Activated CD4-positive, alpha-beta T cell treated with anti-CD3 and anti-CD28 coated beads, Interleukin-2, amount 50 U/mL, for 48 hours (primary cell): ENCODE measurements at regions not wholly inside any gene's neighbourhood (a gene's known extent, or its start where the extent isn't known, plus 50 kb on each side); places are given as distances from the start of the nearest gene placed in this dataset.

Experiments used
- DNase-seq, 2 experiments: peaks; one replicate each; pipeline ENCODE4 v3.0.0-alpha.2; 2020

DNA sequence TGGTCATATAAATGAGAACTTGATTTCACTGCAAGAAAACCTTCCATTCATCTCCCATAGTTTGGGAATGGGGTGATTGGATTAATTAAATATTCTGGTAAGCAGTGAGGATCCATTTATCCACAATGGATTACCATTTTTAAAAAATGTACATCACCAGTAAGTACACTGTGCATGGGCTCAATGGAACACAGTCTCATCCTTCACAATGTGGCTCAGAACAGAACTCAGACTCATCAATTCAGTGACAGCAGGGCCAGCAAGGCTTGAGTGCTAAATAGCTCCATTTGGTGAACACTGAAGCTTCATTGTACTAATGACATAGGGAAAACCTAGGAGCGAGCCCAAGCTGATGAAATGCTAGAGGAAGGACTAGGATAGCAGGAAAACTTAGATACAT, 223.8 kb downstream of the CMPK2 start:
- DNase-seq, result no peak

- DNase-seq, result no peak
Measured at GRCh38 chr2:6644261-6644660, 221.4 kb downstream of the CMPK2 start.

GRCh38 chr2:6645004-6645403, 220.7 kb downstream of the CMPK2 start:
- DNase-seq, result no peak

DNA sequence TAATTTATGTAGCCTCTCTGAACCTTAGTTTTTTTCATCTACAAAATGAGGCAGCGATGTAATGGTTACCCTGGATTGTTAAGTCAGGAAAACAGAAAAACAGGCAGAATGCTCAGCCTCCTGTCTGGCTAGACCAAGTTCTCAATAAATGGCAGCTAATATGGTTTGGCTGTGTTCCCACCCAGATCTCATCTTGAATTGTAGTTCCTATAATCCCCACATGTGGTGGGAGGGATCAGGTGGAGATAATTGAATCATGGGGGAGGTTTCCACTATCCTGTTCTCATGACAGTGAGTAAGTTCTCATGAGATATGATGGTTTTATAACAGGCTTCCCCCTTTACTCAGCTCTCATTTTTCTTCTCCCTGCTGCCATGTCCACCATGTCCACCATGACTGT, 220.0 kb downstream of the CMPK2 start:
- DNase-seq, result no peak

GRCh38 chr2:6647046-6647445, 218.7 kb downstream of the CMPK2 start:
- no peak for DNase-seq

DNA sequence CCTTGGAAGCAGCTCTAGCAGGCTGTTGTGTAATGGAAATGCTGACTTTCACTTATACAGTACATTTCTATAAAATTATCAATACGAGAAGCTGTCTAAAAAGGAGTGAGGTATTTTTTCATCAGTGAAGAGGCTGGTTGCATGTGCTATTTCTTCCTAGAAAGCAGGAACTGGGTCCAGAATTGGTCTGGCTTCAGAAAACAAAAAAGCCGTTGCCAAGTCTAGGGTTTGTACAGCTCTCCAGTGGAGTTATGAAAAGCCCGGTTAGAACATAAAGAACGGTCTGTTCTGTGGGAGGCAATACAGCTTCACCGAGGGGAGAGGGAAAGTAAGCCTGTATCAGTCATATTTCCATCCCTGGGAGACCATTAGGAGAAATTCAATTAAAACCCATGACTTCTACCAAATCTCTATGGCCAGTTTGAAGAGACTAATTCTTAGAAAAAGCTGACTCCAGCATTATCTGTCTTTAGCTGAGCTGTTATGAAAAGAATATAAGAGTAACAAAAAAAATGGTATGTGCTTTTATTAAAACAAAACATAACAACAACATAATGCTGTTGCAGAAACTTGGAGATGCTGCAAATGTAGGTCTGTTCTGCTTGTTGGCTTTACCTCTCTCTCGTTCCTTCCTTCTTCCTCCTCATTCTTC, 217.0 kb downstream of the CMPK2 start:
- no peak for DNase-seq

GRCh38 chr2:6650311-6650710, 215.4 kb downstream of the CMPK2 start:
- DNase-seq, result no peak

GRCh38 chr2:6652251-6652650, 213.5 kb downstream of the CMPK2 start:
- no peak for DNase-seq

DNA sequence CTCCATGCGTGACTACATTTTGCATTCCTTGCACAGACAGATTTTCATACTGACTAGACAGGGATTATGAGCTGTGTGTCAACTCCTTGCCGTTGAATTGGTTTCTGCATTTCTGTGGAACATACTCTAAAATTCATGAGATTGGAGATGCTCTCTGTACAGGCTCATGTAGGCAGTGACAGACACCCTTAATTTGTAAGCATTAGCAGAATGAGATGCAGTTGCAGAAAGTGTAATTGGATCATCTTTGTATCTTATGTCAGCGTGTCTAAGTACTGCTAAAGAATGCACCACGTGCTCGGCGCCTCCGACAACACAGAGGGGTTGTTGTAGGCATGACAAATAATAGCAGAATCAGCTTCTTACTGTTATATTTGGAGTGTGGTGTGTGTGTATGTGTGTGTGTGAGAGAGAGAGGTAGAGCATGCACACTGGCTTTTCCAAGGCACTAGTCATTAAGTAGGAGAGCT, 212.4 kb downstream of the CMPK2 start:
- DNase-seq, result no peak

- no peak for DNase-seq
Measured at GRCh38 chr2:6654279-6654678, 211.4 kb downstream of the CMPK2 start.

GRCh38 chr2:6656633-6657032, 209.1 kb downstream of the CMPK2 start:
- DNase-seq, result no peak

DNA sequence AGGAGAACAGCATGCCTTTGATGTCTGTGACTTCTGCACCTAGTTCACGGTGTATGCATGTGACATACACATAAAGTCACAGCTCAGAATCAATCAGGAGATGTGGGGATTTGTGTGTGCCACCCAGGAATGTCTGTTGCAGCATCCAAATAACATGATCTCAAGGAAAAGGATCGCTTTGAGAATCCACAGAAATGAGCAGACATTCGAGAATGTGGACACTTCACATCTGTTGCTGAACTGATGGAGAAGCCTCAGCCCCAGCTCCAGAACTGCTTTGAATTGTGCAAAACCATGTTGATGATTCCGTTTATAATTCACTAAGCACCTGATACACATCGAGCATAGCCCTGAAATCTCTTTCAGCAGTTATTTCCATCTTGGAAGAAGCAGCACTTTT, 208.6 kb downstream of the CMPK2 start:
- DNase-seq, result no peak

DNA sequence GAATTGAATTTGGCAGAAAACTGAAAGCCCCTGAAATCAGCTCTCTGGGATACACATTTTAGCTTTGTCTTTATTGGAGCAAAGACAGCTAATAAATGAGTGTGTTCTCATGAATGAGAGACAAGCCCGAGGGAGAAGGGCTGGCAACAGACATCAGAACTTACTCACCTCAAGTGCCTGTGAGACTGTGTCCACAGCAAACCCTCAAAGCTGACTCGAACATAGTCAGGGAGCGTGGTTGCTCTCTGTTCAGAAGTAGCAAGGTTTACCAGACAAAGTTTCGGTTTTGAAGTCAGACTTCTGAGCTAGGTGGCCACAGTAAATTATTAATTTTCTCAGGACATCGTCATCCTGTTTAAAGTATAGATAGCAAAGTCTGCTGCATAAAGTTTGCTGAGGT, 207.9 kb downstream of the CMPK2 start:
- DNase-seq, result no peak

DNA sequence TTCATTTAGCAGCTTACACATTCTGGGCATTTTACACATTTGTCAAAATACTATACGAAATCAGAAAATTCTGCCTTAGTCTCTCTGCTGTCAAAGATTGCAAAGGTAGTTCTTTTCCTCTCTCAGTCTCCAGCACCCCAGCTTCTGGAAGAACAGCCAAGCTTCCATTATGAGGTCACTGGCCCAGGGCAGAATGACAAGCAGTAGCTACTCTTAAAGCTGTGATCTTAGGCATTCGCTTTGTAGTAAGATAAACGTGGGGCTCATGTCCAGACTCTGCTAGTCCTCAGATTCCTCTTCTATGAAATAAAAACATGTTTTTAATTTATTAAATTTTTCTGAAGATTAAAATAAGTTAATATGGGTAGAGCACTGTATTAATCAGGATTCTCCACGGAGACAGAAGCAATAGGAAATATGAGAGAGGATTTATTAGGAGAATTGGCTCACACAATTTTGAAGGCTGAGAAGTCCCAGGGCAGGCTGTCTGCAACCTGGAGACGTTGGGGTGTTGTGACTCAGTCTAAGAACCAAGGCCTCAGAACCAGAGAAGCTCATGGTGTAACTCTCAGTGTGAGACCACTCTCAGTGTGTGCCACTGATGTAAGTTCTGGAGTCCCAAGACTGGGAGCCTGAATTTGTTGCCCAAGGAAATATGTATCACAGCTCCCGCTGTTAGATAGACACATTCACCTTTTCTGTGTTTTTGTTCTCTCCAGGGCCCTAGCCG, 201.2 kb downstream of the CMPK2 start:
- DNase-seq, result no peak

DNA sequence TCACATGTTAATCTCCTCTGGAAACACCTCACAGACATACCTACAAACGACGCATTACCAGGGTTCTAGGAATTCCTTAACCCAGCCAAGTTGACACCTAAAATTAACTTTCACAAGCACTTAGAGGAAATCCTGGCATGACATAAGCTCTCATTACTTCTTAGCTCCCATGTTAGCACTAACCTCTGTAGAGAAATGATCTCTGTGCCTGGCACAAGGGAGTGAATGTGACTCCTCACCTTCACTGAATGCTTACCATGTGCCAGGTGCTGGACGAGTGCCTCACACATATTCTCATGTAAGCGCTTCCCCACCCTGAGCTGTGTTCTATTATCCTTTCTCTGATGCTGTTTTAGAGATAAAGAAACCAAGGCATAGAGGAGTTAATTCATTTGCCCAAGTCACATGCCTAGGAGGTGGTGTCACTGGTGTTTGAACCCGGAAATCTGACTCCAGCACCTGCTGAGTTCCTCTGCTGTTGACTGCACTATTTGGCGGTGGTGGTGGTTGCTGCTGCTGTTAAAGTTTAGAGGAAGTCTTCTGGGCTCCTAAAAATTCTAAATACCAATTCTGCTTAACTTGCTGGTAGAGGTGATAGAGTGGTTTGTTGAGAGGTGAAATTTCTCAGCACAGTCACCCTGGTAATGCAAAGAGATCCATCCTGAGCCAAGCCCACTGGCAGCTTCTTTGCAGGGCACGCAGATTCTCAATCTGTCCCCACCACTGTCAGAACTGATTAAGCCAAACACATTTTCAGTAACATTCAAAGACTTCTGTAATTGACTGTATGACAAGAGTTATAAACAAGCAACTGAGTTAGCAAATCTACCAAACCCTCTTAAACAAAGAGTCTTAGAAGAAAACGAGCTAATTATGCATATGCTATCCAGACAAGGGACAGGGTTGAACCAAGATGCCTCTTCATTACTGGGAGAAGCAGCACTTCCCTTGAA, 200.3 kb downstream of the CMPK2 start:
- DNase-seq, result no peak

DNA sequence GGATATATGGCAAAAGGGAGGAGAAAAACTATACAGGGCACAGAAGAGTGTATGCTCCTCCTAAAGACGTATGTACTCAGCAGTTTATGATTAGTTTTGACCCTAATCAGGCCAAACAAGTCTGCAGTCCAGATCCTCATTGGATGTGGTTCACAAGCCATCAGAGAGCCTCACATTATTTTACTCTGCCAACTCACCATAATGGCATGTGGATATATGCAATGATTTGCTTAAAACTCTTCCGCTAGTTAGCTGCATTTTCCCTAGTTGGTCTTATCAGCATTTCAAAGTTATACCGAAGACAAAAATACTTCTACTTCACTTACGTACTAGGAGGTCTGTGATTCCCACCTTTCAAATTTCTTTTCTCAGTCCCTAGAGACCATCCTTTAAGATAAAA, 198.4 kb downstream of the CMPK2 start:
- no peak for DNase-seq

DNA sequence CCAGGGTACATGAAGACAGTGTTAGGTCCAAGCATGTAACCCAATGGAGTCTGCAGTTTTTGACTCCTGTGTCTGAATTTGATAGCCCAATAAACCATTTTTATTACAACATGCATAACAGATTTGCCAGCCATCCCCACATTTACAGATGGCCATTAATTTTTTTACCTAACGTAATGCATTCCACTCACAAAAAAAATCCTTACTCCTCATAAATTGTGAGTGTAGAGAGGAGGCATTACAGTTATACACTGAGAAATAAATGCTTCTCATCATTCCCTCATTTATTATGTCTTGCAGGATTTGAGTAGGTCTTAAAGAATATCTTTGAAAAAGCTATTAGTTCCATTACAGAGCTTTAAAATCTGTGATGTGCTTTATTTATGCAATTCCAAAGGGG, 193.8 kb downstream of the CMPK2 start:
- no peak for DNase-seq

DNA sequence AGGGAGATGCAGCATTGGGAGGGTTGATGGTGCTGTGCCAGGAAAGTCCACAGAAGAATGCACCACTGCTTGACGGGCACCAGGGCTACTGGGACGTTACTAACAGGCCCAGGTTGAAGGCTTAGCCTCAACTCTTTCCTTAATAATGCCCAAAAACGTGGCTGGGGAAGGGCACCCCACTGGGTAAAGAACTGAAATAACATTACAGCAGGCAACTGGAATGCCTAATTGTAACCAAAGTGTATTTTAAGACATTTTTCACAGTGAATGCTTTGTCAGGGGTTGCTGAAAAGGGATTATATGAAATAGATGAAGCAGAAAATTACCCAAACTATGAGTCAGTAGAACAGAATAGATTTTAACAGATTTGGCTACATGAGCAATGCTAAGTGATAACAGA, 191.3 kb downstream of the CMPK2 start:
- DNase-seq, result no peak

- no peak for DNase-seq
Measured at GRCh38 chr2:6675791-6676190, 189.9 kb downstream of the CMPK2 start.

DNA sequence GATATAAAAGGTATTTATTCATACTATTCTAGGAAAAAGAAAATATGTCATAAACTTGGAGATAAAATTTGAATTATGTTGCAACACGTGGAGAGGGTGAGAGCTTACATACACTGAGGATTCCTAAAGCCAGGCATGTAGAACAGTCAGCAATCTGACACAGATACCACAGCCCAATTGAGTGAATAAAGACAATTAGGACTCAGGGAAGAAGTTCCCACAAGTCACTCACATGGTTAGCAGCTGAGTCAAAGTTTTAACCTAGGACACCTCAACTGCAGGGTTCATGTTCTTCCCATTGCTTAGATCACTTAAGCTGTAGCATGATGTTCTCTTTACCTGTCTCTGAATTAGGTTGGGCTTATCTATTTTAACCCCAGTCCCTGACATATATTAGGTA, 189.5 kb downstream of the CMPK2 start:
- DNase-seq, result no peak

- no peak for DNase-seq
Measured at GRCh38 chr2:6676776-6677175, 188.9 kb downstream of the CMPK2 start.

DNA sequence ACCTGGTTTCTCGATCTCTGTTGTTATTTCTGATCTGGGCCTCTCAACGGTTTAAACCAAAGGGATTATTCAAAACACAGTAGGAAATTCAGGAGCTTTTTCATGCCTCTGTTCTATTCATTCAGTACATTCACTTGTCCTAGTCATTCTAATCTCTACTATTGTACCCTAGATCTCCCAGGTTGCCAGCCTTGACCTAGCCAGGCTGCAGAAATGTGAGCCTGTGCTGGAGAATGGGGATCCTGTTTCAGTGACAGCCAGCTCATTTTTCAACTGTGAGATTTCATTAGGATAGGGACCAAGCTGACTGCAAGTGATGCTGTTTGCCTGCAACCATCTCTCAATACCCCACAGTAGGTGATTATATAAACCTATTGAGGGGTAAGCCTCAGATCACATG, 186.2 kb downstream of the CMPK2 start:
- no peak for DNase-seq

GRCh38 chr2:6683516-6683915, 182.2 kb downstream of the CMPK2 start:
- DNase-seq, result no peak

DNA sequence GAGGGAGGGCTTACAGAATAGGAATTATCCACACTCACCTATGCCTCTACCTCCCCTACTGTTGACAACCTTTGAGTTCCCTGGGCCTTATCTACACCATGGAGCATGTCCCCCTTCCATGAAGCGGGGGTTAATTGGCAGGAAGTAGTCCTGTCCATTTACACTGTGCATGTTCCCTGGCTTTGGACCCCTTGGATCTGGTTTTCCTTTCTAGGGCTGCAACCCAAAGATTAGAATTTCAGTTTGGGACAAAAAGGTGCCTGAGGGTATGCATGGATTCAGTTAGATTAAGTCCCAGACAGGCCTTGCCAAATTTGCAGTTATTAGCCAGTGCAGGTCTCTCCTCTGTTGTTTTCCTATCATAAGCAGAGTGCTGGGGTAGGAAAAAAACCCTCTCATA, 180.3 kb downstream of the CMPK2 start:
- DNase-seq, result no peak
